Tongue (tissue), 1 donor: ENCODE measurements at regions not wholly inside any gene's neighbourhood (a gene's known extent, or its start where the extent isn't known, plus 50 kb on each side); places are given as distances from the start of the nearest gene placed in this dataset.
"Not testable (repeated sequence)": the region's sequence is repeated elsewhere in the genome, so short reads cannot be mapped to it uniquely, and the experiment has no call there.

Experiments
- DNase-seq: peaks from one replicate; pipeline ENCODE4 v3.0.0-alpha.2; 2015

DNA sequence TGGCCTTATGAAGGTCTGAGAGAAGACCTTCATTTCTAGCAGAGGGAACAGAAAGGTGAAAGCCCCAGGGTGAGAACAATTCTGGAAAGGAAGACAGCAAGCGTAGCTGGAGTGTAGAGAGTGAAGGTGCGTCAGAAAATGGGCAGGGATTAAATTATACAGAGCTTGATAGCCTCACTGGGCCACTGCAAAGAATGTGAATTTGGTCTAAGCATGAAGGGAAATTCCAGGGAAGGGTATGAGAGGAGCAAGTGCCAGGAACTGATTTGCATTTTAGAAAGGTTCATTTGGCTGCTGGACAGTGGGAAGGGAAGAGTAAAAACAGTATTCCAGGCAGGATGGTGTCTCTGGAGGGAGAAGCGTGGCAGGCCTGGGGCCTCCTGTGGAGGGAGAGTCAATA, 274.1 kb upstream of the ASIC2 start:
- DNase-seq, result no peak

DNA sequence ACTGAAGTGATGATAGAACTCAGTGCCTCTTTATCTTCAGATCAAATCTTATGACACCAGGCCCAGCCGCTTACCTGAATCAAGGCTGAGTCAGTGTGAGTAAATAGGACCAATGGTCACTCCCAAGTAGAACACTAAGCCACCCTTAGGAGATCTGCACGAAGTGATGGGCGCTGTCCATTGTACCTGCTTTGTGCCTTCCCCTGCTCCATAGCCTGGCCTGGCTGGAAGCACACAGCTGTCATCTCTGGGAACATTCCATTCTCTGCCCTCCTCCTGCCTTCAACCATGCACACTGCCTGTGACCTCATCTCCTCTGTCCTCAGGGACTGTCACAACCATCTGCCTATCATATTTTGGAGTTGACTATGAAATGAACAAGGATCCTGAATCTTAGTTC, 279.5 kb upstream of the ASIC2 start:
- peak; percentile 55 for DNase-seq

DNA sequence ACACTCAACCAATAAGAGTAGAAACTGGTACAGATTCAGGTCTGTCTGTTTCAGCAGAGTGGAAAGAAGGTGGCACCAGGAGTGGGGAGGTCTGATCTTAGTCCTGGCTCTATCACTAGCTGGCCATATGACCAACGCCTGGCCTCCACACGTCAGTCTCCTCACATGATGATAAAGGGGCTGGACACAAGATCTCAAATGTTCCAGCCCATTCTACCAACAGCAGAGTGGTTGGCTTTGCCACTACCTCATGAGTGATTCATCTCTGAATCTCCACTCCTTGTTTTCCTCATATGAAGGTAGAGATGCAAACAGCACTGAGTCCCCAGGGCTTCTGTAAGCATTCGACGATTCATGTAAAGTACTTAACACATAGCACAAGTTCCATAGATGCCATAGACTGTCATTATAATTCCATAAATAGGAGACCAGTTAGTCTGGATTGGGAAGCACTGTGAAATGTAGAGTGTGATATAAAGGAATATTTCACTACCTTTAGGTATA, 281.9 kb upstream of the ASIC2 start:
- DNase-seq, result no peak

DNA sequence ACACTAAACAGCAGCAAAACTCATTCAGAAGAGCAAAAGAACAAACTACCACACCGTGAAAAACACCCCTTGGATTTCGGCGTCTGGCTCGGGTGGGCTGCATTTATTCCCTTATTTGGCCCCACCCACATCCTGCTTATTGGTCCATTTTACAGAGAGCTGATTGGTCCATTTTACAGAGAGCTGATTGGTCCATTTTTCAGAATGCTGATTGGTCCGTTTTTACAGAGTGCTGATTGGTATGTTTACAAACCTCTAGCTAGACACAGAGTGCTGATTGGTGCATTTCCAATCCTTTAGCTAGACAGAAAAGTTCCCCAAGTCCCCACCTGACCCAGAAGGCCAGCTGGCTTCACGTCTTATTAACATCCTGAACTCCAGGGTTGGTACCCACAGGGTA, 286.6 kb upstream of the ASIC2 start:
- not testable (repeated sequence) for DNase-seq

DNA sequence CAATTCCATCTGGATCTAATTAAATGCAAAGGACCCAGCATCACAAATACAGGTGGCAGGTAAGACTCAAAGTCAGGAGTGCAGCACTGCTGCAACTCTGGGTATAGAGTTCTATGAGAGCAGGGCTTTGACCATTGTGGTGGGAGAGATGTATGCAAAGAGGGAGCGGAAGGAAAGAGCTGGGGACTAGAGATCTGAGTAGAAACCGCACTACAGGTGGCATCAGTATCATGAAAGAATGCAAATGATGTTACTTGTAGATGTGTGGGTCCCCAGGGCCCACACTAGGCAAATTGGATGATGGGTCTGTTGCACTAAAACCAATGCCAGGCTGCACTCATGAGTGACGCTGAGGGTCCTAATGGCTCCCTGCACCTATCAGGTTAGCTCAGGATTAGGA, 287.1 kb upstream of the ASIC2 start:
- no peak for DNase-seq

DNA sequence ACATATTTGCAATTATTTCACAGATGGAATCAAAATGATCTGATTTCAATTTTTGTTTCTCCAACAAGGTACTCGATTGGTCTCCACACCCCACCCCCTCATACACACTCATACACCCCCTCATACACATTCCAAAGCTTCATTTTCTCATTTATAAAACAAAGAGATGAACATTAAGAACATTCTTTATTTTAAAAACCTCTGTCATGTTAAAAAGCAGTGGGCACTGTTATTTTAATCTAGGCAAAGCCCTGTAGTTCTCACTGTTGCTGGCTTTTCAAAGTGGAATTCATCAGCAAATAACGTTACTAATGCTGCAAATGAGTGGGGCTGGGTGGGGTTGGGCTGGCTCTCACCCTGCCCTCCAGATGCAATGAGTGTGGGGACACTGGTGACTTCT, 289.6 kb upstream of the ASIC2 start:
- DNase-seq, result no peak

DNA sequence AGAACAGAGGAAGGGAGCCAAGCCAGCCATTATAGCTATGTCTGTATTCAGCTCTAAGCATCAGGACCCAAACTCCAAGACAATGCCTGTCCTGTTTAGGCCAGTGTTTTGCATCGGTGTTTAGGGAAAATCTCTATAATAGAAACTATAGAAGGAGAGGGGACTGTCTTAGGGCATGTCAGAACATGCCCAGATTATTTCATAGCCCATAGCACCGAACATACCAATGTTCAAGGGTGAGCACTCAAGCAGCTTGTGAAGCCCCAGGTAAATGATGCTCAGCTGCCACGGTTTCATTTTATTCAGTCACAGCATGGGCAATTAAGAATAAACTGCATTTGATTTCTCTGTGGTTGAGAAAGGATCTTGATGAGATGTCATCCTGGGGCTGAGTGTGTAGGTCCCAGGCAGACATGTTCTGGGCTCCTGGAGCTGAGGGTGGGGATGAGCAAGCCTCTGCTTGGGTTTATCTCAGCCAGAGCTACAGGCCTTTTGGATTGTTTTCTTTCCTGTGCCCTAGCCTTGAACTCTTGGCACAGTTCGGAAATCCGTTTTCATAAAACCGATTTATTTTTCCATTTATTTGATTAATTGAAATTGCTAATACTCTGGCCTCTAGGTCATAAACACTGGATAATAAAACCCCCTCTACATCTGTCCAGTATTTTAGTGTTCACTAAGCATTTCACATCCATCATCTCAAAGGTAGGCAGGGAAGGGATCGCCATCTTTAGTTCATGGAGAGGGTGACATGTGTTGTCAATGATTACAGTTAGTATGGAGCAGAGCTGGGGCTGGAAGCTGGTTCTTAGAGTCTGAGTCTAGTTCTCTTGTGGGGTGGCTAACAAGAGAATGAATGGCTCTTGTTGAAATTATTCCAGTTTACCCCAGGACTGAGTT, 290.7 kb upstream of the ASIC2 start:
- no peak for DNase-seq

DNA sequence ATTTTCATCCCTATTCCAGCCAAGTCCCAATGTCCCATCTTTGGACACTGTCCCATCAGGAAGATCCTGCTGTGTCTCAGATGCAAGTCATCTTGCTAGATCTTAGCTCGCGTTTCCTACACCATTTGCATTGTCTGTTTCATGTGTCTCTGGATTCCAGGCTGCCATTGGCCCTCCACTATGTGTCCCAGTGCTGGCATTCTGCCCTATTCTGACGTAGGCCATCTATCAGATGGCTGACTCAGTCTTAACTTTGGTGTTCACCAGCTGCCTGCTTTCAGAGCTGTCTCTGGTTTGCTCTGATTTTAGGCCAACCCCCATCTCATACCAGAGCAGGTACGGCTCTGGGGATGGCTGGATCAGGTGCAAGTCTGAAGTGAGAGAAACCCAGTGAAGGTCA, 300.9 kb upstream of the ASIC2 start:
- no peak for DNase-seq

DNA sequence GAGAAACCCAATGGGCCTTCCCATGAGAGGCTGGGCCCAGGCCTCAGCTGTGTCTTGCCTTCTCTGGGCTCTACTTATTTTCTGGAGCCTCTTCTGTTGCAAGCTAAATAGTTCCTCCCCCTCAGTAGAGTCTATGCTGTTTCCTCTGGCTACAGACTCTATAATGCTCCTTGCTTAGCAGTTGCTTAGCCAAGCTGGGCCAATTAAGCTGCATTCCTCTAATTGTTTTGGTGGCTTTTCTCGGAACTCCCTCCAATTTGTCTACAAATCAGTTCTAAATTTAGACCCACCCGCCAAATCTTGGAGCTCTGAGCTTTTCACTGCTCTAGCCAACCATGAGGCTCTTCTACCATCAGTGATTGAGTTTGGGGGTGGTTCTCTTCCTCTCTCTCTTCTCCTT, 302.7 kb upstream of the ASIC2 start:
- peak; percentile 54 for DNase-seq

DNA sequence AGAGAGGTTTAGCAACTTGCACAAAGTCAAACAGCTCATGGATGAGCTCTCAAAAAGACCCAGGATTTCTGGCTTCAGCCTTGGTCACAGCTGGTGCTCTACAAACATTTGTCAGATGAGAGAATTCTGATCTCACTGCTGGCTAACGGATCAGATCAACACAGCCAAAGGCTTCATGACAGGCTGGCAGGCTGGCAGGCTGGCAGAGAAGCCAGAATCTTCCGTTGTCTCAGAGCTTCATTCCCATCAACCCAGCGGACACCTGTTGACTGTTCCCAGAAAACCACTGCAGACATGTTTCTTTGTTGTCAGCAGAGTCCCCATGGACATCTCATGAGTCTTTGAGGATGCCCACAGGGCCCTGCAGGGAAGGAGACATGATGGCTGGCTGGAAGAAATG, 303.8 kb upstream of the ASIC2 start:
- DNase-seq, result peak; percentile 76

DNA sequence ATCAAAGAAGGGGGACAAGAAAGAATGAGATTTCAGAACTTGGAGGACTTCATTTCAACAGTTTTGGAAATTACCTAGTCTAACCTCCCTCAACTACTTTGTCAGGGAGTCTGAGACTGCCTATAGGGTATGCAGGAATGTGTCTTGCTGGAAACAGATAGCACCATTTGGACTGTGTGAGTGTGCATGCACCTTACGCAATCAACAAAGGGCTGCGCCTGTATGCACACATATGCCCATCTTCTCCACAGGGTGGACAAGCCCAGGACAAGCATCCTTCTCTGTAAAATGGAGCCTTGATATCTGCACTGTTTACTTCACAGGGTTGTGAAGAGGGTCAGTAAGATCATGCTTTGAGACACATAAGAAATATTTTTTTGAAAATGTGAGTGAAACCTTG, 305.7 kb upstream of the ASIC2 start:
- no peak for DNase-seq

DNA sequence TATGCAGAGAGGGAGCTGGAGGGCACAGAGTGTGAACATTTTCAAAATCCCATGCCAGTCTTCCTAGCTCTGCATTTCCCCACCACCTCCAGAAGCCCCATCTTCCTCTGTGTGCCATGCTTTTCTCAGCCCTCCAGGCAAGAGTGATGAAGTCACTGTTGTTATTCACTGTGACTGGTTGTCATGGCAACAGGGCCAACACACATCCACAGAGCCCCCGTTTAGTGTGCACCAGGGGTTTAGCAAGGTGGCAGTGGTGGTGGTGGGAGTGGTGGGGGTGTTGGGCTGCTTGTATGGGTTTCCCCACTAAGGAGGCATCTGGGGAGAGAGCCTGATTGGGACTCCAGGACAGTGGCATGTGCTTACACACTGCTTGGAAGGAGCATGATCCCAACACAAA, 309.9 kb upstream of the ASIC2 start:
- DNase-seq, result peak; percentile 25

DNA sequence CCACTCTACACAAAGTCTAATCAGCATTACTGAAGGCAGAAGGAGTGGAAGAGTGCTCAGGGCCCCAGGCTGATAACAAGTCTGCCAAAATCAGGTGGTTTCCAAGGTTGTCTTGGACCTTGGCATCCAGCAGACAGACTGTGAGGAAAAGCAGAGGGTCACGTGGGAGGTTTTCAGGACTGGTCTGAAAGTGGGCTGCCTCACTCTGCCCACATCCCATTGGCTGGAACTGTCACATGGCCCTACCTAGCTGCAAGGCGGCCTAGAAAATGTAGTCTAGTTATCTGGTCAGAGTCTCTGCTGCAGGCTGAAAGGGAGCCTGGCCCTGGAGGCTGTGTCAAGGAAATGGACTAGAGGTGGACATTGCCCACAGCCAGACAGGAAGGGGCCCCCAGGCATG, 310.7 kb upstream of the ASIC2 start:
- no peak for DNase-seq

DNA sequence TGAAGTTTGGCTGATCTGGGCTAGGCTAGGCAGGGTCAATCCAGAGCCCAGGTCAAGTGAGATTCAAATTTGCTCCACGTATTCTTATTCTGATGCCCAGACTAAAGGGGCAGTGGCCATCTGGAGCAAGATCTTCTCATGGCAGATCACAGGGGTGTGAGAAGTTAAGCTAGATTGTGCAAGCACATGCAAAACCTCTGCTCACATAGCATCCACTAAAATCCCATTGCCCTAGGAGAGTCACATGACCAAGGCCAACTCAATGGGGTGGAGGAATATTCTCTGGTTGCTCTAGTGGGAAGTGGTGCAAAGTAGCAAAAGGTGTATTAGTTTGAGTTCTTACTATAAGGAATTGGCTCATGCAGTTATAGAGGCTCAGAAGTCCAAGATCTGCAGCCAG, 318.4 kb upstream of the ASIC2 start:
- DNase-seq, result no peak

DNA sequence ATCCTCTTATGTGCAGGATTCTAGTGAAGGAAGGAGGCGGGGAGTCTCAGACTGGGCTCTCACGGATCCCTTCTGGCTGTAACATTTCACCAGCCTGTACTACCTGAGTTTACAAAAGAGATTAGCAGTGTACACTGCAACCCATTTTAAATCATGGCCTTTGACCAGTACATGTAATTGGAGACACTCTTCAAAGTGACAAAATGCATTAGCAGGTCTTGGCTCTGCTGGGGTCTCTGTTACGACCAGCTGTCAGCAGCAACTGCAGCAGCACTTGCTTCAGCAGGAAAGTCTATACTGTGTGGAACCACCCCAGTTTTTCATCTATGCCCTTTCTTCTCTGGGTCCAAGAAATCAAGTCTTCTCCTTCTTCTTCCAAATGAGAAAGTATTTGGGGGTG, 322.8 kb upstream of the ASIC2 start:
- DNase-seq, result peak; percentile 56

DNA sequence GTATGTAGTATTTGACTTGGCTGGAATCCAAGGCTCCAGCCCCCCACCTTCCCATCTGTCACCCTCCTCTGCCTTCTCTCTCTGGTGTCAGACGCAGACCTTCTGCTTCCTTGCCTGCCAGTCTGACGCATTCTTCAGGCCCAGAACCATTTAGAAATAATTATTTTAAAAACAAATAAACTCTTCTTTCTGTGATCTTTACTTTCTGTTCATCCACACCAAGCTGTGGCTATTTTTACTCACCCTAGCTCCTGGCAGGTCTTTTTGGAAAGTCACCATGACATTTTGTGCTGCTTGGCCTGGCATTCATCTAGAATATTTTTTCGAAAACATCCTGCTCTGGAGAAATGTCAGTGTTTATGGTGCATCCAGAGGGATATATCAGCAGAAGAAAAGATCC, 330.7 kb upstream of the ASIC2 start:
- no peak for DNase-seq

DNA sequence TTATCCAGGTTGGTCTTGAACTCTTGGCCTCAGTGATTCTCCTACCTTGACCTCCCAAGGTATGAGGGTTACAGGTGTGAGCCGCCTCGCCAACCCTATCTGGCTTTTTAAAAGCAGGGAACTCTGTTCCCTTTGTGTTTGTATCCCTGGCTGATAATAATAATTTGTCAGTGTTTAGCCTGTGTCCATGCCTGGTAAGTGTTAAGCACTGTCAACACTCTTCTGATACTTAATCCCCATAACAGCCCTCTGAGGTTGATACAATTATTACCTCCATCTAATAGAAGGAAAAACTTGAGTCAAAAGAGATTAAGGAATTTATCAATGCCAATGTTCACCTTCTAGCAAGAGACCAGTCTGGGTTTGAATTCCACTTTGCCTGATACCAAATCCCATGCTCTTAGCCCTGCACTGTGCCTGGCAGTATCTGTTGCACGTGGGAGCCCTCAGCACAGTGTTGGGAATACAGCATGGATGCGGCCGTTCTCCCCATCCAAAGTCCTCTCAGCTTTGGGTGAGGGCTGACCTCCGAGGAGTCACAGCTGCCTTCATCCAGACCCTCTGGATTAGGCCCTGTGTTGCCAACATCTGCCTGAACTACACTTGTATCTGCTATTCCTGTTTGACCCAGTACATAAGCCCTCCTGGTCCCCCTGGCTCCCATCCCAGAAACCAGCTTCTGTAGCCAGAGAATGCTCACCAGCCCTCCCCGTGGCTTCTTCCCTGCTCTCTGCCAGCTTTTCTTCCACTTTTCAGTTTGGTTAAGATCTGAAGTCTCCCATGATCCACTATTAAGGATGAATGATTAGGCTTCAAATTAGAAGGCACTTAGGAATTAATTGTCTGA, 335.6 kb upstream of the ASIC2 start:
- peak; percentile 57 for DNase-seq

DNA sequence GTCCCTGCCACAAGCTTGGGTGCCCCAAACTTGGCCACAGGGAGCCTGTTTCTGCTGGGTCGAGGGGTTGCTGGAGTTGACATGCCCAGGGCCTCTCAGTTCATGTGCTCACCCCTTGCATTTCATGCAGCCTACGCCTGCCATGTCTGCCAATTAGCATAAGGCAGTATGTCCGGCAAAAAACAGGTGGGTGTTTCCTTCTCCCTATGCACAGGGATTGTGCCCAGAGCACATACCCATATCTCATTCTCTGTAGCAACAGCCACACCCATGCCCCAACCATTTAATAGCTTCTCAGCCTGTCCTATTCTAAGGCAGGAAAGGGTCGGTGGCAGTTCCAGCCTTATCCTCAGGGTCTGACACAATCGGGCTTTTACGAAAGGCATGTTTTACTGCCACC, 340.4 kb upstream of the ASIC2 start:
- no peak for DNase-seq

DNA sequence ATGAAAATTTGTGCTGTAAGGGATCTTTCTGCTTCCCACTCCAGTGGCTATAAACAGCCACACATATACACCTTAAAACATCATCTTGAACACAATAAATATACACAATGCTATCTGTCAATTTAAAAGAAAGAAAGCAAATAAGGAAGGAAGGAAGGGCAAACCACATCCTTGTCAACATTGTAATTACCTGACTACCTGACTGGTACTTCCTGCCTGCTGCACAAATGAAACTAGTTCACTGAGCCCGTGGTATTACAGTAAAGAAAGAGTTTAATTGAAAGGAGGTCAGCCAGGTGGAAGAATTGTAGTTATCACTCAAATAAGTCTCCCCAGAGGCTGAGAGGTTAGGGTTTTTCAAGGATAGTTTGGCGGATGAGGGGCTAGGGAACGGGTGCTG, 344.4 kb upstream of the ASIC2 start:
- DNase-seq, result no peak

DNA sequence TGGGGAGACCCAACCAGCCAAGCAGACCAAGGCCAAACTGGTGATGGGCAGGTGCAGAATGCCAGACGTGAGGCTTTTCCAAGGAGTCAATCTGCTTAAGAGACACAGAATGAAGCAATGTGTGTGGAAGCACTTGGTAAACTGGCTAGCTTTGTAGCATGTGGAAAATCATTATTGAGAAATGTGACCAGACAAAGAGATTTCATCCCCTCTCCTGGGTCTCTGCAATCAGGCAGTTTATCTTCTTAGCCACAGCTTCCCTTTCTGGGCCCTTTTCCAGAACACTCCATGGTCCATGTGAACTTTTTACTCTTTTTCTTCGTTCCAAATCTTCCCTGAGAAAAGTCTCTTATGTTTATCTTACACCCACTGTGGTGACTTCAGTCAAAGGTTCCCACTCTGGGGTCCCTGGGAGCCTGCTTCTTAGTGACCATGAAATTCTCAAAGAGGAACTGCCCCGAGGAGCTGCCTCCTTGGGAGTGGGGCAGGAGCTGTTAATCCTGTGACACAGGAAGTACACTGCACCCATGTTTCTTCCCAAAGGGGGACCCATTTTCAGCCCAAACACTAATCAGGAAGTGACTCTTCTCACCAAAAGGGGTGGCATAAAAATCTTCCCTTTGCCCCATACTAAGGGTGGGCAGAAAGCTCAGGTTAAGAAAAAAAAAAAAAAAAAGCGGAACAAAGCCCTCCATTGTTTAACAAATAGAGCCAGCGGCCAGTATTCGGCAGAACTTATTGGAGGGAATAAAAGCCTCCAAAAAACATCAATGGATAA, 346.2 kb upstream of the ASIC2 start:
- no peak for DNase-seq

DNA sequence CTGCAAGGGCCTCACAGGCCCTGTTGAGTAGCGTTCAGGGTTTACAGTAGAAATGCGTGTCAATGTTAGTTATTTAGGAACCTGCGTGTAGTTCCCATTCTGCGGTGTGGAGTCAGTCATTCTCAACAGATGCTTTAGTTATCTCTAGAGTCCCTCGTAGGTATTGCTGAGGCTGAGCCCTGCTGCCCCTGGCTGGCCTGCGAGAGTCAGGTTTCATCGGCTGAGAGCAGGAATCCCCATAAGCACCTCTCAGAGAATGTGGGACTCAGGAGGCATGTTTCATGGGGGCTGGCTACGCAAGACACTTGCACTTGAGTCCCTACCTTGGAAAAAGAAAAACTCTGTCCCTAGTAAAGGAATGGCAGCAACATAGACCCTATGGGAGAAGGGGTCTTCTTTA, 347.5 kb upstream of the ASIC2 start:
- DNase-seq, result no peak

DNA sequence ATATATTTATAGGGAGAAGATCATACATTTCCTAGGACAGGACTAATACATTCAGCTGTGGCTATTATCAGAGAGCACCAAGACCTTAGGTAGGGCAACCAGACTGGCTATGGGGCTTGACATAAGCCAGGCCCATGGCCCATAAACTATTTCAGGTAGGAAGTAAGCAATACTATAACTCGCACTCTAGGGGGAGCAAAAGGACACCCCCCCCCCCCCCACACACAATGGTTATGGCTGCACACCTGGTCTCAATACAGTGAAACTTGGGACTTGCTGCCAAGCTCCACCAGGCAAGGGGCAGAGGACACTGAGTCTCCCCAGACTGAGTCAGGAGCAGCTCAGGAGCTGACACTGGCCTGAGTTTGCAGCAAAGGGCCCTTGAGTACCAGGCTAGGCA, 348.9 kb upstream of the ASIC2 start:
- no peak for DNase-seq

DNA sequence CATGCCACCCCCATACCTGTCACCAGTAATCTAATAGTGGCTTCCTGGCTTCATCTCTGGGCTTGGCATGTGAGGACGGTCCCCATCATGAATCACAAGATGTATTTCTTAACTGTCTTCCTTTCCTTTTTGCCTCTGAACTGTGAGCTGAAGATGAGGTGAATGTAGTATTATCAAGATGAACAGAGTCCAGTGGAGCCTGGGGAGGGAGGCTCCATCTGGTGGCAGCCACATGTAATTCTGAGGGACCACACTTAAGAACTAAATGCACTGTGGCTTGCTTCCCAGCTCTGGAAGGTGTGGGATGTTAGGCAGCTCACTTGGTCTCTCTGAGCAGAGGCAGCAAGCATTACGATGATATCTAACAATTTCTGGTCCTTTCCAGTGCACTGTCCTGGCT, 354.9 kb upstream of the ASIC2 start:
- DNase-seq, result peak; percentile 55
